Stomach (tissue), 8 donors: ENCODE measurements at regions not wholly inside any gene's neighbourhood (a gene's known extent, or its start where the extent isn't known, plus 50 kb on each side); places are given as distances from the start of the nearest gene placed in this dataset.

Experiments used
- DNase-seq, 2 donors: peaks; one replicate each; pipeline versions ENCODE4 v3.0.0 to v3.0.0-alpha.2; 2013 to 2019
- H3K27ac ChIP-seq, 5 donors: fragments of 200-600 bp in 4 of 5; sonication (generic) in 4 of 5; one replicate each; pipeline ENCODE4 v1.5.1; 2013 to 2019; ENCODE audit warnings: mild to moderate bottlenecking in 1 of 5, moderate library complexity in 1 of 5
- H3K27me3 ChIP-seq, 3 donors: fragments of 200-600 bp; sonication (generic); one replicate each; pipeline ENCODE4 v1.5.1; 2017 to 2019; ENCODE audit warnings: mixed run types in 1 of 3
- H3K36me3 ChIP-seq, 4 donors: fragments of 200-600 bp; sonication (generic); 1 replicate in 3 of 4; 2 replicates in 1 of 4; pipeline ENCODE4 v1.5.1; 2016 to 2019
- H3K4me1 ChIP-seq, 4 donors: fragments of 200-600 bp; sonication (generic); one replicate each; pipeline ENCODE4 v1.5.1; 2016 to 2019
- H3K4me3 ChIP-seq, 4 donors: fragments of 200-600 bp; sonication (generic) in 3 of 4; one replicate each; pipeline ENCODE4 v1.5.1; 2016 to 2019; ENCODE audit warnings: mild to moderate bottlenecking in 1 of 4
- H3K9me3 ChIP-seq, 4 donors: fragments of 200-600 bp; sonication (generic); one replicate each; pipeline ENCODE4 v1.5.1; 2016 to 2019
- EP300 ChIP-seq: sonication (generic); formaldehyde crosslinking; IDR thresholded peaks from one replicate; pipeline ENCODE4 v1.6.1; 2017; ENCODE audit warnings: antibody characterized with exemption
- POLR2A ChIP-seq, 4 donors: fragments of 450-650 bp; IDR thresholded peaks; one replicate each; pipeline ENCODE4 v1.6.1; 2016; ENCODE audit warnings: antibody characterized with exemption in 4 of 4, control low read depth in 2 of 4, mild to moderate bottlenecking in 1 of 4, moderate library complexity in 1 of 4
- POLR2AphosphoS5 ChIP-seq, 3 donors: sonication (generic); formaldehyde crosslinking; IDR thresholded peaks; one replicate each; pipeline ENCODE4 v1.6.1; 2016; ENCODE audit warnings: antibody characterized with exemption in 3 of 3
- WGBS, 5 donors: extraction: QIAGEN DNeasy Blood & Tissue Kit in 3 of 5; methylation state at CpG; one replicate each; pipeline versions ENCODE4 v1.1.5 to v1.1.7; 2013 to 2018; 5-methylcytosine and 5-hydroxymethylcytosine counted together
- intact Hi-C: fragments of 100-400 bp; cut with DNase I; formaldehyde crosslinking; loops from one replicate; pipeline ENCODE4 v1.15.1; 2023; ENCODE audit warnings: low total_unique reads
- TF ChIP-seq, protein P1 (sequence below), 7 experiments: fragments of 450-650 bp in 4 of 7; fragments of 200-600 bp in 3 of 7; sonication (generic) in 3 of 7; IDR thresholded peaks; one replicate each; pipeline ENCODE4 v1.5.1; 2016 to 2019; ENCODE audit warnings: antibody characterized with exemption in 7 of 7, control low read depth in 2 of 7, mild to moderate bottlenecking in 1 of 7
- donor health status: healthy with polysubstance abuse.
- donor health status: Bipolar disorder and iron deficiency.
- donor health status: healthy.

DNA sequence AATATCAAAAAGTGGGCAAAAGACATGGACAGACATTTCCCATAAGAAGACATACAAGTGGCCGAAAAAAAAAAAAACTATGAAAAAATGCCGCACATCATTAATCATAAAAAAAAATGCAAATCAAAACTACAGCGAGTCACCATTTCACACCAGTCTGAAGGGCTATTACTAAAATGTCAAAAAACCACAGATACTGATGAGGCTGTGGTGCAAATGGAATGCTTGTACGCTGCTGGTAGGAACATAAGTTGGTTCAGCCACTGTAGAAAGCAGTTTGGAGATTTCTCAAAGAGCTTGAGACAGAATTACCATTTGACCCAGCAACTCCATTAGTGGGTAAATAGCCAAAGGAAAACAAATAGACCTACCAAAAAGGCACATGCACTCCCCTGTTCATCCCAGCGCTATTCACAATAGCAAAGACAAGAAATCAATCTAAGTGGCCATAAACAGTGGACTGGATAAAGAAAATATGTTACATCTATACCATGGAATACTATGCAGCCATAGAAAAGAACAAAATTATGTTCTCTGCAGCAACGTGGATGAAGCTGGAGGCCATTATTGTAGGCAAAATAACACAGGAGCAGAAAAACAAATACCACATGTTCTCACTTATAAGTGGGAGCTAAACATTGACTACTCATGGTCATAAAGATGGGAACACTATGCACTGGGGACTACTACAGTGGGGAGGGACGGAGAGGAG is 110.6 kb upstream of the BOD1 start:
- H3K27me3 ChIP-seq, result no peaks in the 10 kb centered on the region
- no peaks in the 10 kb centered on the region for H3K36me3 ChIP-seq
- H3K4me1 ChIP-seq, result no peaks in the 10 kb centered on the region
- 79 to 89% (median 87%) methylated on average over 7 of the region's 7 CpGs for WGBS, 5 donors
- no peak overlapping the region for H3K4me3 ChIP-seq
- H3K27ac ChIP-seq, result no peak overlapping the region
- intact Hi-C loops, result no loop called here
- peaks cover 0 to 4% (median 0%) of the 10 kb centered on the region in 4 donors for H3K9me3 ChIP-seq
- no peak for TF ChIP-seq POLR2AphosphoS5 (IDR thresholded peaks at IDR 0.05)
- TF ChIP-seq POLR2A (IDR thresholded peaks at IDR 0.05), result no peak
- TF ChIP-seq EP300, result no peak
- TF ChIP-seq, protein P1, sequence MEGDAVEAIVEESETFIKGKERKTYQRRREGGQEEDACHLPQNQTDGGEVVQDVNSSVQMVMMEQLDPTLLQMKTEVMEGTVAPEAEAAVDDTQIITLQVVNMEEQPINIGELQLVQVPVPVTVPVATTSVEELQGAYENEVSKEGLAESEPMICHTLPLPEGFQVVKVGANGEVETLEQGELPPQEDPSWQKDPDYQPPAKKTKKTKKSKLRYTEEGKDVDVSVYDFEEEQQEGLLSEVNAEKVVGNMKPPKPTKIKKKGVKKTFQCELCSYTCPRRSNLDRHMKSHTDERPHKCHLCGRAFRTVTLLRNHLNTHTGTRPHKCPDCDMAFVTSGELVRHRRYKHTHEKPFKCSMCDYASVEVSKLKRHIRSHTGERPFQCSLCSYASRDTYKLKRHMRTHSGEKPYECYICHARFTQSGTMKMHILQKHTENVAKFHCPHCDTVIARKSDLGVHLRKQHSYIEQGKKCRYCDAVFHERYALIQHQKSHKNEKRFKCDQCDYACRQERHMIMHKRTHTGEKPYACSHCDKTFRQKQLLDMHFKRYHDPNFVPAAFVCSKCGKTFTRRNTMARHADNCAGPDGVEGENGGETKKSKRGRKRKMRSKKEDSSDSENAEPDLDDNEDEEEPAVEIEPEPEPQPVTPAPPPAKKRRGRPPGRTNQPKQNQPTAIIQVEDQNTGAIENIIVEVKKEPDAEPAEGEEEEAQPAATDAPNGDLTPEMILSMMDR (IDR thresholded peaks at IDR 0.05), result no peak
- no peak for DNase-seq

DNA sequence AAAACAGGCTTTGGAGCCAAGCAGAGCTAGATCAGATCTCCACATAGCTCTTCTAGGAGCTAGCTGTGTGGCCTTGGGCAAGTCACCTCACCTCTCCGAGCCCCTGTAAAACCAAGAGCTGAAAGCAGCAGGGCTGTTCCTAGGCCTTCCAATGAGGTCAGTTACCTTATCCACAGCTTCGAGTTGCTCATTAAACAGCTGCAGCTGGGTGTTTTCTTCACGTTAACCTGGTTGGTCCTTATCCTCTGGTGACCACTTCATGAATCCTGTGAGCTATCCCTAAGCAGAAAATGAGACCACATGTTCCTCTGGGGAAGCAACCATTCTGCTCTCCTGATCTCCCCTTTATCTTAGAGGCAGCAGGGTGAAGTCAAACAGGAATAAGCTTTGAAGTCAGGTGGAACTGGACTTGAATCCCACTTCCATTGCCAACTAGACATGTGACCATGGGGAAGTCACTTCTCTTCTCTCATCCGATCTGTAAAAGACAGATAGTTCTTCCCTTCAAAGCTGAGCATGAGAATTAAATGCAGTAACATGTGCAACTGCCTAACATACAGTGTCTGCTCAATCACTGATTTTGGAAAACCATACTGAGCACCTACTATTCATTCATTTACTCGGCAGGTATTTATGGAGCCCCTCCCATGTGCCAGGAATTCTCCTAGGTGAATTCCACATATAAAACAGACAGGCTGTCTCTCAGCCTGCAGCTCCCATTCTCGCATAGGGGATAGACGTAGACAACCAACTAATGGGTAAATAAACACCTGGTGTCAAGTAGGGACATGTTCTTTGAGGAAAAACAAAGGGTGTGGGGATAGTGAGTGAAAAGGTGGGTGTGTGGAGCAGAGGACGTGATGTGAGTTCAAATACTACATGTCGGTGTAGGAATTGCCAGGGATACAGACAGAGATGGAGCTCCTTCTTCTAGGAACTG is 111.7 kb upstream of the BOD1 start:
- intact Hi-C loops, result no loop called here
- no peak for TF ChIP-seq POLR2A (IDR thresholded peaks at IDR 0.05)
- TF ChIP-seq POLR2AphosphoS5 (IDR thresholded peaks at IDR 0.05), result no peak
- TF ChIP-seq, protein P1 (IDR thresholded peaks at IDR 0.05), result no peak
- DNase-seq, result no peak
- Histone ChIP-seq H3K4me3 (no peak overlapping the region), H3K9me3 (peaks cover 0 to 4% (median 0%) of the 10 kb centered on the region in 4 donors), H3K27ac (no peak overlapping the region), H3K27me3 (no peaks in the 10 kb centered on the region), H3K4me1 (no peaks in the 10 kb centered on the region), H3K36me3 (no peaks in the 10 kb centered on the region)
- WGBS, 5 donors, result 52 to 69% (median 61%) methylated on average over 9 of the region's 9 CpGs

- no peaks in the 10 kb centered on the region for H3K36me3 ChIP-seq
- intact Hi-C loops, result no loop called here
- no peak overlapping the region for H3K27ac ChIP-seq
- TF ChIP-seq, protein P1 (IDR thresholded peaks at IDR 0.05), result no peak
- TF ChIP-seq EP300 (no peak), POLR2AphosphoS5 (IDR thresholded peaks at IDR 0.05) (no peak)
- no peaks in the 10 kb centered on the region for H3K4me1 ChIP-seq
- H3K4me3 ChIP-seq, result no peak overlapping the region
- WGBS, 5 donors, result 58 to 68% (median 60%) methylated on average over 9 to 10 of the region's 10 CpGs
- peaks cover 0 to 4% (median 0%) of the 10 kb centered on the region in 4 donors for H3K9me3 ChIP-seq
- no peak for DNase-seq
- H3K27me3 ChIP-seq, result no peaks in the 10 kb centered on the region
Observed at GRCh38 chr5:173729079-173729765, 112.8 kb upstream of the BOD1 start.

DNA sequence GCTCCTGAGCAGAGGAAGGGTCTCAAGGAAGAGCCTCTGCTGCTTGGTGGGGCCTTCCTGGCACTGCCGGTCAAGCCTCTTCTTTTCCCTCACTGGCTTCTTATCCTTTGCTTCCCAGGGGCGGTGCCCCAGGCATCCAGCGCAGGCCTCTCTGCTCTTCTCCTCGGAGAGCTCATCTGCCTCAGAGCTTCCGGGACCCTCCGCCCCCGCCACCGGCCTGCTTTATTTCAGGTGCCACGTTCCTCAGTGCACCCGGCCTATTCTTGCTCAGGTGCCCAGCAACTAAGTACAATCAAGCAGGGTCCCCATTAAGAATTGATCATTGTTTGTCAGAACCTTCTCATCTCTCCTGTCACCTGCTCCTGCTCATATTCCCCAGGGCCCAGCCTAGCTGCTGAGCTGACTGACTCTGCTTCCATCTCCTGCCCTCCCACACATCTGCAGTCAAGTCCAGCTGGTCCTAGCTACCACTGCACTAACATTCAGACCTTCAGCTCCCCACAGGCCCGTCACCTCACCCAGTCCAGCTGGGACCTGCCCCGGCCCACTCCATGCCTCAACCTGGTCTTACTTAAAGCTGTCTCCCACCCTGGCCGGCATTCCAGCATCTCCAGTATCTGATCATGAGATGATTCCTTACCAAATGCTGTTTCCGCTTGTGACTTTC is 114.3 kb upstream of the BOD1 start:
- Histone ChIP-seq H3K27ac (no peak overlapping the region), H3K4me1 (no peaks in the 10 kb centered on the region), H3K4me3 (no peak overlapping the region), H3K27me3 (no peaks in the 10 kb centered on the region), H3K36me3 (no peaks in the 10 kb centered on the region), H3K9me3 (peaks cover 0 to 4% (median 0%) of the 10 kb centered on the region in 4 donors)
- 91 to 94% (median 92%) methylated on average over 14 of the region's 14 CpGs for WGBS, 5 donors
- no peak for DNase-seq
- intact Hi-C loops, result no loop called here
- TF ChIP-seq POLR2A (IDR thresholded peaks at IDR 0.05) (no peak), POLR2AphosphoS5 (IDR thresholded peaks at IDR 0.05) (no peak), EP300 (no peak)
- TF ChIP-seq, protein P1 (IDR thresholded peaks at IDR 0.05), result no peak
